ENCODE measurements at regions not wholly inside any gene's neighbourhood (a gene's known extent, or its start where the extent isn't known, plus 50 kb on each side); places are given as distances from the start of the nearest gene placed in this dataset.

DNA sequence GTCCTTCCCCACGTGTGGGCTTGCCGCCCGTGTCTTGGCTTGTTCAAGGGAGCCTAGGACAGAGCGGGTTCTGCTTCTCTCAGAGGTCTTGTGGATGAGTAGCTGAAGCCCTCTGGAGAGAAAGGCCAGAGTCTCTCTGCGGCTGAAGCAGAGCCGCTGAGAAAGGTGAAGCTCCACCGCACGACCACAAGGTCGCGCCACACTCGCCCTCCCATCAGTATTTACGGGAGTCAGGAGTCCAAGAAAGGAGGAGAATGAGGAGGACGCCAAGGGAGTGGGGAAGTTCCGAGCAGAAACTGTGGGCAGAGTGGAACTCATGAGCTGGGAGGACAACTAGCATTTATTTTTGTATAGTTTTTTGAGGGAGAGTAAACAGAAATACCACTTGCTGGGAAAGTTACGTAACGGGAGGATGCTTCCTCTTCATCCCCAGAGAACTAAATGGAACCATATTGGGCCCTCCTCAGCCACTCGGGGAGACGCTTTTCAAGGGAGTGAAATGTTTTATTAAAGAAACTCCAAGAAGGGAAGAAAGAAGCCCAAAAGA, 51.6 kb upstream of the HAO2 start:
- no peaks in the 10 kb centered on the region for H3K9me3 ChIP-seq (ENCODE audit: control extremely low read depth in 1 of 3, control insufficient read depth in 2 of 3, insufficient read depth in 1 of 3, low read length in 2 of 3)
- no peak for DNase-seq
- no peaks in the 10 kb centered on the region for H4K20me1 ChIP-seq (ENCODE audit: control insufficient read depth, insufficient read depth, low read length, poor library complexity, severe bottlenecking)
- H3K36me3 ChIP-seq (replicated peaks in 1 of 2; ENCODE audit: control extremely low read depth in 1 of 2, control insufficient read depth in 1 of 2, extremely low read depth in 1 of 2, insufficient read depth in 2 of 2, low read length in 1 of 2): no peaks in the 10 kb centered on the region
- 92% methylated on average over 16 of the region's 18 CpGs for WGBS (ENCODE audit: insufficient coverage)
- Mint-ChIP-seq H3K4me3 (no peak overlapping the region), H3K4me1 (no peaks in the 10 kb centered on the region), H3K27me3 (peaks cover 5% of the 10 kb centered on the region), H3K9me3 (ENCODE audit: insufficient read depth) (no peaks in the 10 kb centered on the region), H3K27ac (no peak overlapping the region)
- ChIA-PET POLR2A (no interaction called here), CTCF (interaction anchor here (1.0 kb wide), 2 partner anchors 10 to 12 kb away, joined by 4 read pairs; no protein-coding TSS in a partner anchor)
- no peak overlapping the region for H3K9ac ChIP-seq (ENCODE audit: low read length)
- TF ChIP-seq, protein P1, sequence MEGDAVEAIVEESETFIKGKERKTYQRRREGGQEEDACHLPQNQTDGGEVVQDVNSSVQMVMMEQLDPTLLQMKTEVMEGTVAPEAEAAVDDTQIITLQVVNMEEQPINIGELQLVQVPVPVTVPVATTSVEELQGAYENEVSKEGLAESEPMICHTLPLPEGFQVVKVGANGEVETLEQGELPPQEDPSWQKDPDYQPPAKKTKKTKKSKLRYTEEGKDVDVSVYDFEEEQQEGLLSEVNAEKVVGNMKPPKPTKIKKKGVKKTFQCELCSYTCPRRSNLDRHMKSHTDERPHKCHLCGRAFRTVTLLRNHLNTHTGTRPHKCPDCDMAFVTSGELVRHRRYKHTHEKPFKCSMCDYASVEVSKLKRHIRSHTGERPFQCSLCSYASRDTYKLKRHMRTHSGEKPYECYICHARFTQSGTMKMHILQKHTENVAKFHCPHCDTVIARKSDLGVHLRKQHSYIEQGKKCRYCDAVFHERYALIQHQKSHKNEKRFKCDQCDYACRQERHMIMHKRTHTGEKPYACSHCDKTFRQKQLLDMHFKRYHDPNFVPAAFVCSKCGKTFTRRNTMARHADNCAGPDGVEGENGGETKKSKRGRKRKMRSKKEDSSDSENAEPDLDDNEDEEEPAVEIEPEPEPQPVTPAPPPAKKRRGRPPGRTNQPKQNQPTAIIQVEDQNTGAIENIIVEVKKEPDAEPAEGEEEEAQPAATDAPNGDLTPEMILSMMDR (IDR thresholded peaks at IDR 0.05): no peak
- TF ChIP-seq EZH2 (IDR thresholded peaks at IDR 0.05; ENCODE audit: borderline replicate concordance, insufficient read depth, low read depth, low read length, poor library complexity, severe bottlenecking): no peak
- H3K4me3 ChIP-seq (ENCODE audit: control extremely low read depth in 1 of 5, extremely low read depth in 1 of 5, insufficient read depth in 1 of 5, low read depth in 2 of 5, low read length in 4 of 5): no peak overlapping the region
- intact Hi-C loops (cut with micrococcal nuclease): no loop called here
- no peaks in the 10 kb centered on the region for H3K4me1 ChIP-seq (ENCODE audit: control insufficient read depth in 2 of 2, insufficient read depth in 2 of 2, low read length in 2 of 2)
- no peaks in the 10 kb centered on the region for H3K79me2 ChIP-seq (ENCODE audit: control insufficient read depth, insufficient read depth, low read length)
- no peak for ATAC-seq (ENCODE audit: low read depth)
- H3K4me2 ChIP-seq (replicated peaks; ENCODE audit: low read depth, low read length, poor library complexity, severe bottlenecking): no peak overlapping the region
- peaks cover 0 to 2% (median 0%) of the 10 kb centered on the region in 4 experiments for H3K27me3 ChIP-seq (replicated peaks in 1 of 4; ENCODE audit: control extremely low read depth in 1 of 4, control insufficient read depth in 3 of 4, insufficient read depth in 4 of 4, low read length in 3 of 4)
- H3K27ac ChIP-seq (ENCODE audit: low read length in 2 of 2): no peak overlapping the region
- no peak overlapping the region for H2AFZ ChIP-seq (ENCODE audit: insufficient read depth, low read depth, low read length, poor library complexity, severe bottlenecking)

GRCh38 chr1:119318466-119319309, 49.9 kb upstream of the HAO2 start:
- DNase-seq: no peak
- intact Hi-C loops (cut with micrococcal nuclease): no loop called here
- no peaks in the 10 kb centered on the region for H4K20me1 ChIP-seq (ENCODE audit: control insufficient read depth, insufficient read depth, low read length, poor library complexity, severe bottlenecking)
- ATAC-seq (ENCODE audit: low read depth): no peak
- H3K4me3 ChIP-seq (ENCODE audit: control extremely low read depth in 1 of 5, extremely low read depth in 1 of 5, insufficient read depth in 1 of 5, low read depth in 2 of 5, low read length in 4 of 5): no peak overlapping the region
- H3K9ac ChIP-seq (ENCODE audit: low read length): no peak overlapping the region
- H3K4me3 Mint-ChIP-seq: no peak overlapping the region
- no peaks in the 10 kb centered on the region for H3K79me2 ChIP-seq (ENCODE audit: control insufficient read depth, insufficient read depth, low read length)
- H2AFZ ChIP-seq (ENCODE audit: insufficient read depth, low read depth, low read length, poor library complexity, severe bottlenecking): no peak overlapping the region
- peaks cover 2% of the 10 kb centered on the region for H3K4me1 Mint-ChIP-seq
- H3K9me3 ChIP-seq (ENCODE audit: control extremely low read depth in 1 of 3, control insufficient read depth in 2 of 3, insufficient read depth in 1 of 3, low read length in 2 of 3): no peaks in the 10 kb centered on the region
- no peak overlapping the region for H3K27ac ChIP-seq (ENCODE audit: low read length in 2 of 2)
- POLR2A ChIA-PET: no interaction called here
- H3K4me1 ChIP-seq (ENCODE audit: control insufficient read depth in 2 of 2, insufficient read depth in 2 of 2, low read length in 2 of 2): no peaks in the 10 kb centered on the region
- no peaks in the 10 kb centered on the region for H3K36me3 ChIP-seq (replicated peaks in 1 of 2; ENCODE audit: control extremely low read depth in 1 of 2, control insufficient read depth in 1 of 2, extremely low read depth in 1 of 2, insufficient read depth in 2 of 2, low read length in 1 of 2)
- peaks cover 0 to 2% (median 0%) of the 10 kb centered on the region in 4 experiments for H3K27me3 ChIP-seq (replicated peaks in 1 of 4; ENCODE audit: control extremely low read depth in 1 of 4, control insufficient read depth in 3 of 4, insufficient read depth in 4 of 4, low read length in 3 of 4)
- H3K4me2 ChIP-seq (replicated peaks; ENCODE audit: low read depth, low read length, poor library complexity, severe bottlenecking): no peak overlapping the region
- no peak for TF ChIP-seq EZH2 (IDR thresholded peaks at IDR 0.05; ENCODE audit: borderline replicate concordance, insufficient read depth, low read depth, low read length, poor library complexity, severe bottlenecking)
- TF ChIP-seq, protein P1 (IDR thresholded peaks at IDR 0.05): no peak
- CTCF ChIA-PET: no interaction called here
- WGBS (ENCODE audit: insufficient coverage): 86% methylated on average over 4 of the region's 7 CpGs
- H3K9me3 Mint-ChIP-seq (ENCODE audit: insufficient read depth): no peaks in the 10 kb centered on the region
- H3K27me3 Mint-ChIP-seq: peaks cover under 1% of the 10 kb centered on the region
- no peak overlapping the region for H3K27ac Mint-ChIP-seq

Data from B cell (primary cell).